Loucy (cell line): ENCODE measurements at regions not wholly inside any gene's neighbourhood (a gene's known extent, or its start where the extent isn't known, plus 50 kb on each side); places are given as distances from the start of the nearest gene placed in this dataset.

Source experiments
- H2AFZ ChIP-seq: fragments of 200-600 bp; sonication (generic); 2 replicates; pipeline ENCODE4 v1.6.0; 2016; ENCODE audit warnings: antibody characterized with exemption, mild to moderate bottlenecking, low read length, moderate library complexity
- H3F3A ChIP-seq: fragments of 200-600 bp; 2 replicates; pipeline ENCODE4 v1.6.0; 2016; ENCODE audit warnings: antibody characterized with exemption, low read depth, mild to moderate bottlenecking
- H3K27me3 ChIP-seq: fragments of 200-600 bp; sonication (generic); 2 replicates; pipeline ENCODE4 v1.6.1; 2014; ENCODE audit warnings: low read length, mild to moderate bottlenecking; ENCODE audit not compliant: insufficient read depth, poor library complexity, severe bottlenecking
- H3K36me3 ChIP-seq: fragments of 200-600 bp; sonication (generic); 2 replicates; pipeline ENCODE4 v1.6.1; 2016; ENCODE audit warnings: low read length; ENCODE audit not compliant: insufficient read depth
- H3K4me1 ChIP-seq: fragments of 200-600 bp; sonication (generic); 2 replicates; pipeline ENCODE4 v1.5.1; 2014; ENCODE audit warnings: low read length, mild to moderate bottlenecking; ENCODE audit not compliant: insufficient read depth, poor library complexity, severe bottlenecking
- H3K4me2 ChIP-seq: fragments of 200-600 bp; sonication (generic); 2 replicates; pipeline ENCODE4 v1.6.0; 2014; ENCODE audit warnings: antibody characterized with exemption, low read length, low read depth, mild to moderate bottlenecking; ENCODE audit not compliant: poor library complexity, severe bottlenecking
- H3K4me3 ChIP-seq: fragments of 200-600 bp; sonication (generic); 2 replicates; pipeline ENCODE4 v1.5.1; 2014; ENCODE audit warnings: low read length, mild to moderate bottlenecking, mixed read lengths; ENCODE audit not compliant: poor library complexity, severe bottlenecking
- H3K79me2 ChIP-seq: fragments of 200-600 bp; sonication (generic); 2 replicates; pipeline ENCODE4 v1.6.1; 2014; ENCODE audit warnings: low read length; ENCODE audit not compliant: insufficient read depth
- H3K9ac ChIP-seq: fragments of 200-600 bp; sonication (generic); 2 replicates; pipeline ENCODE4 v1.6.0; 2014; ENCODE audit warnings: mild to moderate bottlenecking, low read depth, low read length, moderate library complexity; ENCODE audit not compliant: poor library complexity, severe bottlenecking
- H3K9me2 ChIP-seq: fragments of 200-600 bp; sonication (generic); replicated peaks from 2 replicates; pipeline ENCODE4 v1.6.1; 2016; ENCODE audit warnings: low read depth, low read length, mixed read lengths
- H3K9me3 ChIP-seq: fragments of 200-600 bp; sonication (generic); 2 replicates; pipeline ENCODE4 v1.6.1; 2014; ENCODE audit warnings: mild to moderate bottlenecking, antibody characterized with exemption, low read length, low read depth; ENCODE audit not compliant: insufficient read depth
- H4K20me1 ChIP-seq: fragments of 200-600 bp; sonication (generic); 2 replicates; pipeline ENCODE4 v1.6.0; 2014; ENCODE audit warnings: antibody characterized with exemption, low read length, mild to moderate bottlenecking; ENCODE audit not compliant: insufficient read depth, poor library complexity, severe bottlenecking
- EZH2phosphoT487 ChIP-seq: fragments of 200-600 bp; IDR thresholded peaks from 2 replicates; pipeline ENCODE4 v1.6.1; 2018; ENCODE audit warnings: antibody characterized with exemption, mild to moderate bottlenecking, moderate library complexity, borderline replicate concordance
- TF ChIP-seq, protein P1 (sequence below): fragments of 200-600 bp; sonication (generic); conservative IDR thresholded peaks from 2 replicates; pipeline ENCODE4 v1.5.1; 2014; ENCODE audit warnings: mild to moderate bottlenecking, antibody characterized with exemption, low read length

DNA sequence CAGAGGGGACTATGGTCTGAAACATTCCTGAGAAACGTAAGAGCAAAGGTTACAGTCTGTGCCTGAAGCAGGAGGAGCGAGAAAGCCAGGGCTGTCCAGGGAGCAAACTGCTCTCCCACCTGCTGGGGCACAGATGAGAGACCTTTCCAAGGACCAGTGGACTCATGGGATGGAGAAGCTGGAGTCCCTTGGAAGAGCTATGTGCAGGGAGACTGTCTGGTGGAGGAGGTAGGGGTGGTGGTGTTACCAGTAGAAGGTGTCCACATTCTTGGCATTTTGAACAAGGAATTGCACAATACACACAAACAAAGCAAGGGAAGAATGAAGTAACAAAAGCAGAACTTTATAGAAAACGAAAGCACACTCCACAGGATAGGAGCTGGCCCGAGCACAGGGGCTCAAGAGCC is 97.9 kb upstream of the CYRIA start:
- H4K20me1 ChIP-seq = no peaks in the 10 kb centered on the region
- no peak overlapping the region for H3K4me2 ChIP-seq
- no peak overlapping the region for H3K9ac ChIP-seq

GRCh38 chr2:16763056-16763455 is 97.4 kb upstream of the CYRIA start:
- H4K20me1 ChIP-seq = no peaks in the 10 kb centered on the region
- no peaks in the 10 kb centered on the region for H3K9me2 ChIP-seq
- TF ChIP-seq EZH2phosphoT487 = no peak
- TF ChIP-seq, protein P1, sequence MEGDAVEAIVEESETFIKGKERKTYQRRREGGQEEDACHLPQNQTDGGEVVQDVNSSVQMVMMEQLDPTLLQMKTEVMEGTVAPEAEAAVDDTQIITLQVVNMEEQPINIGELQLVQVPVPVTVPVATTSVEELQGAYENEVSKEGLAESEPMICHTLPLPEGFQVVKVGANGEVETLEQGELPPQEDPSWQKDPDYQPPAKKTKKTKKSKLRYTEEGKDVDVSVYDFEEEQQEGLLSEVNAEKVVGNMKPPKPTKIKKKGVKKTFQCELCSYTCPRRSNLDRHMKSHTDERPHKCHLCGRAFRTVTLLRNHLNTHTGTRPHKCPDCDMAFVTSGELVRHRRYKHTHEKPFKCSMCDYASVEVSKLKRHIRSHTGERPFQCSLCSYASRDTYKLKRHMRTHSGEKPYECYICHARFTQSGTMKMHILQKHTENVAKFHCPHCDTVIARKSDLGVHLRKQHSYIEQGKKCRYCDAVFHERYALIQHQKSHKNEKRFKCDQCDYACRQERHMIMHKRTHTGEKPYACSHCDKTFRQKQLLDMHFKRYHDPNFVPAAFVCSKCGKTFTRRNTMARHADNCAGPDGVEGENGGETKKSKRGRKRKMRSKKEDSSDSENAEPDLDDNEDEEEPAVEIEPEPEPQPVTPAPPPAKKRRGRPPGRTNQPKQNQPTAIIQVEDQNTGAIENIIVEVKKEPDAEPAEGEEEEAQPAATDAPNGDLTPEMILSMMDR = no peak

More for the DNA sequence above, 97.9 kb upstream of the CYRIA start:
- H3F3A ChIP-seq = no peaks in the 10 kb centered on the region
- peaks cover 4% of the 10 kb centered on the region for H3K27me3 ChIP-seq
- H3K79me2 ChIP-seq = no peaks in the 10 kb centered on the region
- TF ChIP-seq, protein P1 = no peak
- no peak for TF ChIP-seq EZH2phosphoT487
- H3K9me3 ChIP-seq = no peaks in the 10 kb centered on the region
- H3K4me3 ChIP-seq = no peak overlapping the region
- no peaks in the 10 kb centered on the region for H3K4me1 ChIP-seq
- H3K9me2 ChIP-seq = no peaks in the 10 kb centered on the region
- no peak overlapping the region for H2AFZ ChIP-seq
- H3K36me3 ChIP-seq = no peaks in the 10 kb centered on the region

DNA sequence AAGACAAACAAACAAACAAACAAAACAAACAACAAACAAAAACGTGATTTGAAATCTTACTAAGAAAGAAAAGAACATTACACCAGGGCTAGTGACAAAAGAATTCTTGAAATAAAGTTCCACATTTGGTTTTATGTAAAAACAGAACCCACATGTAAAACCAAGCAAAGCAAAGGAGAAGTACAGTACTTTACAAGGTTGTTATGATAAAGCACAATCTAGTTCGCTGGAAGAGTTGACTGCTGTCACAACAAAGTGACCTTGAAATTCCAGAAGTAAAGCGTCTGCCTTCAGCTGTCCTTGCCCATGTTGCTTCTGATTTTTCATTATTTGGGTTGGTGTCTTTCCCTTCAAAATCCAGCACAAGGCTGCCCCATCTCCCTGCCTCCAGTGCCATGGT is 94.8 kb upstream of the CYRIA start:
- H3K4me3 ChIP-seq = no peak overlapping the region
- H3K79me2 ChIP-seq = no peaks in the 10 kb centered on the region
- no peaks in the 10 kb centered on the region for H3F3A ChIP-seq
- no peaks in the 10 kb centered on the region for H3K9me3 ChIP-seq
- H3K36me3 ChIP-seq = no peaks in the 10 kb centered on the region
- no peaks in the 10 kb centered on the region for H3K27me3 ChIP-seq
- no peak overlapping the region for H3K9ac ChIP-seq
- H3K4me1 ChIP-seq = no peaks in the 10 kb centered on the region
- no peaks in the 10 kb centered on the region for H3K9me2 ChIP-seq
- H4K20me1 ChIP-seq = no peaks in the 10 kb centered on the region
- TF ChIP-seq, protein P1 = no peak
- no peak for TF ChIP-seq EZH2phosphoT487
- no peak overlapping the region for H3K4me2 ChIP-seq
- H2AFZ ChIP-seq = no peak overlapping the region

More at GRCh38 chr2:16763056-16763455, 97.4 kb upstream of the CYRIA start:
- Histone ChIP-seq H3K36me3 (no peaks in the 10 kb centered on the region), H3K4me3 (no peak overlapping the region), H3K79me2 (no peaks in the 10 kb centered on the region), H2AFZ (no peak overlapping the region), H3K9me3 (no peaks in the 10 kb centered on the region), H3K27me3 (peaks cover 4% of the 10 kb centered on the region), H3K4me1 (no peaks in the 10 kb centered on the region), H3K9ac (no peak overlapping the region), H3K4me2 (no peak overlapping the region), H3F3A (no peaks in the 10 kb centered on the region)
